T-cell (primary cell): ENCODE measurements at regions not wholly inside any gene's neighbourhood (a gene's known extent, or its start where the extent isn't known, plus 50 kb on each side); places are given as distances from the start of the nearest gene placed in this dataset.
"Not testable (repeated sequence)": the region's sequence is repeated elsewhere in the genome, so short reads cannot be mapped to it uniquely, and the experiment has no call there.

Source experiments
- ATAC-seq, 4 experiments: fragments of 200-7000 bp in 3 of 4; fragments of 150-1000 bp in 1 of 4; cut with Tn5 transposase; replicated peaks in 1 of 4; 1 replicate in 3 of 4; 2 replicates in 1 of 4; pipeline ENCODE4 v1.10.0; 2021; ENCODE audit warnings: moderate library complexity in 3 of 4, mild to moderate bottlenecking in 2 of 4, moderate number of reproducible peaks in 1 of 4
- CTCF ChIA-PET, 2 donors: fragments of 300-600 bp; sonication (Branson Sonifier 250); formaldehyde crosslinking; loops; one replicate each; lab custom pipeline; 2022; ENCODE audit warnings: antibody characterized with exemption in 2 of 2; lab: Charles Lee
- POLR2A ChIA-PET, 2 donors: fragments of 300-600 bp; sonication (Branson Sonifier 250); formaldehyde crosslinking; loops; one replicate each; lab custom pipeline; 2022; ENCODE audit warnings: antibody characterized with exemption in 2 of 2; lab: Charles Lee
- DNase-seq, 35 experiments: peaks; one replicate each; pipeline versions ENCODE4 v3.0.0 to v3.0.0-alpha.2; 2013 to 2023
- H3K27ac ChIP-seq: one replicate; pipeline ENCODE4 v1.5.1; 2013; ENCODE audit warnings: low read length
- H3K27me3 ChIP-seq, 2 experiments: replicated peaks in 1 of 2; 1 replicate in 1 of 2; 2 replicates in 1 of 2; pipeline versions ENCODE4 v1.6.1 to v1.7.0; 2013; ENCODE audit warnings: low read length in 1 of 2, mixed read lengths in 1 of 2; ENCODE audit not compliant: control insufficient read depth in 2 of 2, insufficient read depth in 2 of 2; ENCODE audit errors: extremely low read depth in 1 of 2
- H3K36me3 ChIP-seq, 2 donors: 1 replicate in 1 of 2; 2 replicates in 1 of 2; pipeline versions ENCODE4 v1.6.1 to v1.7.0; 2013; ENCODE audit warnings: low read length in 1 of 2; ENCODE audit not compliant: control insufficient read depth in 2 of 2, insufficient read depth in 1 of 2; ENCODE audit errors: extremely low read depth in 1 of 2
- H3K4me1 ChIP-seq, 2 experiments: 1 replicate in 1 of 2; 2 replicates in 1 of 2; pipeline versions ENCODE4 v1.6.1 to v1.7.0; 2013; ENCODE audit warnings: low read length in 2 of 2, mixed read lengths in 1 of 2; ENCODE audit not compliant: insufficient read depth in 2 of 2, control insufficient read depth in 1 of 2; ENCODE audit errors: extremely low read depth in 1 of 2
- H3K4me3 ChIP-seq, 2 donors: 1 replicate in 1 of 2; 2 replicates in 1 of 2; pipeline versions ENCODE4 v1.5.1 to v1.7.0; 2013; ENCODE audit warnings: mild to moderate bottlenecking in 2 of 2, low read length in 1 of 2, moderate library complexity in 1 of 2; ENCODE audit not compliant: control insufficient read depth in 1 of 2; ENCODE audit errors: extremely low read depth in 1 of 2
- H3K9me3 ChIP-seq: 2 replicates; pipeline ENCODE4 v1.7.0; 2013
- H3K27ac Mint-ChIP-seq, 2 donors: one replicate each; pipeline ENCODE4 v1.8.0; 2020 to 2021; ENCODE audit warnings: mild to moderate bottlenecking in 2 of 2, mixed read lengths in 2 of 2
- H3K27me3 Mint-ChIP-seq, 2 donors: one replicate each; pipeline ENCODE4 v1.8.0; 2021 to 2022; ENCODE audit warnings: mixed read lengths in 2 of 2
- H3K36me3 Mint-ChIP-seq: one replicate; pipeline ENCODE4 v1.8.0; 2021; ENCODE audit warnings: mixed read lengths
- H3K4me1 Mint-ChIP-seq, 3 donors: one replicate each; pipeline ENCODE4 v1.8.0; 2020 to 2022; ENCODE audit warnings: mixed read lengths in 3 of 3, mild to moderate bottlenecking in 1 of 3
- H3K4me3 Mint-ChIP-seq, 3 donors: one replicate each; pipeline ENCODE4 v1.8.0; 2020 to 2022; ENCODE audit warnings: mild to moderate bottlenecking in 3 of 3, mixed read lengths in 3 of 3, moderate library complexity in 3 of 3
- H3K9me3 Mint-ChIP-seq, 3 donors: one replicate each; pipeline ENCODE4 v1.8.0; 2020 to 2022; ENCODE audit warnings: mixed read lengths in 3 of 3
- WGBS: methylation state at CpG from one replicate; pipeline ENCODE4 v1.1.5; 2013; ENCODE audit warnings: missing lambda C conversion rate; ENCODE audit not compliant: insufficient coverage; 5-methylcytosine and 5-hydroxymethylcytosine counted together

GRCh38 chr20:29762620-29763019, 1494.8 kb upstream of the DEFB115 start:
- Histone ChIP-seq H3K4me3 (no peak overlapping the region), H3K4me1 (no peaks in the 10 kb centered on the region), H3K36me3 (no peaks in the 10 kb centered on the region), H3K27ac (no peak overlapping the region), H3K27me3 (no peaks in the 10 kb centered on the region), H3K9me3 (no peaks in the 10 kb centered on the region)
- 43% methylated on average over 15 of the region's 21 CpGs for WGBS
- Mint-ChIP-seq H3K4me1 (no peaks in the 10 kb centered on the region), H3K4me3 (no peak overlapping the region), H3K36me3 (no peaks in the 10 kb centered on the region), H3K27me3 (no peaks in the 10 kb centered on the region), H3K27ac (no peak overlapping the region), H3K9me3 (peaks cover 3 to 16% (median 5%) of the 10 kb centered on the region in 3 donors)
- no peak for DNase-seq
- CTCF ChIA-PET = no interaction called here
- POLR2A ChIA-PET = no interaction called here
- ATAC-seq = no peak

GRCh38 chr20:29763821-29764511, 1493.5 kb upstream of the DEFB115 start:
- H3K4me1 ChIP-seq = no peaks in the 10 kb centered on the region
- no peak overlapping the region for H3K27ac ChIP-seq
- H3K36me3 ChIP-seq = no peaks in the 10 kb centered on the region
- H3K27me3 ChIP-seq = no peaks in the 10 kb centered on the region
- H3K4me3 ChIP-seq = no peak overlapping the region
- DNase-seq (no peak), ATAC-seq (no peak)
- CTCF ChIA-PET = no interaction called here
- H3K9me3 Mint-ChIP-seq = peaks cover 8 to 18% (median 11%) of the 10 kb centered on the region in 3 donors
- 62% methylated on average over 15 of the region's 29 CpGs for WGBS
- no peaks in the 10 kb centered on the region for H3K36me3 Mint-ChIP-seq
- no peaks in the 10 kb centered on the region for H3K9me3 ChIP-seq
- no peaks in the 10 kb centered on the region for H3K4me1 Mint-ChIP-seq
- no peak overlapping the region for H3K4me3 Mint-ChIP-seq
- no peak overlapping the region for H3K27ac Mint-ChIP-seq
- H3K27me3 Mint-ChIP-seq = no peaks in the 10 kb centered on the region
- POLR2A ChIA-PET = no interaction called here

DNA sequence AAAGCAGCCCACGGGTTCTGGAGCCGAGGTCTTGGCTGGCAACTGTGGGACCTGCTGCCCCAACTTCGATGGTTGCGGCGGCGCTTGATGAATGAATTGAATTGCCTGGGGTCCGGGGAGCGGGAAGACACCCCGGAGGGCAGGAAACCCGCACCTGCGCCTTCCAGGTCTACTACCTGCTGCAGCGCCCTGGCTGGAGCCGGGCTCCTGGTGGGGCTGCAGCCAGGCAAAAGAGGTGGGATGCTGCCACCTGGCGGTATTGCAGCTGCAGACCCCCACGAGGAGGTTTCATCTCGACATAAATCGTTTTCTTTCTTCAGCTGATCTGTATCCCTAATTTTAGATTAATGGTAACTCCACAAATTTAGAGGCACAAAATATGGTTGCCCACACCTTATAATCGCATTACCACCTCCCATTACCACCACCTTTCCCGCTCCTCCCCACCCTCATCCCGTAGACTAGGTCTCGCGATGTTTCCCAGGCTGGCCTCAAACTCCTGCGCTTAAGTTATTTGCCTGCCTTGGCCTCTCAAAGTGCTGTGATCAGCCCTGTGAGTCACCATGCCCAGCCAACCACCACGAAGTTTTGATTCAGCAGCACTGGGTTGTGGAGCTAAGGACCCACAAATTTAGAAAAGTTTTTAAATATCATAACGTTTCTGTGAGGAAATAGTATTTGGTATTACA, 1492.4 kb upstream of the DEFB115 start:
- H3K36me3 Mint-ChIP-seq, ATAC-seq, H3K9me3 ChIP-seq, H3K36me3 ChIP-seq, H3K4me1 ChIP-seq, H3K4me3 Mint-ChIP-seq, POLR2A ChIA-PET, H3K27me3 Mint-ChIP-seq, H3K27ac ChIP-seq, CTCF ChIA-PET, H3K4me1 Mint-ChIP-seq, H3K27me3 ChIP-seq, H3K4me3 ChIP-seq, H3K27ac Mint-ChIP-seq: not testable (repeated sequence)
- peaks cover 11 to 16% (median 14%) of the 10 kb centered on the region in 3 donors for H3K9me3 Mint-ChIP-seq
- peak in 9 of 35 experiments; percentile 17 to 51 (median 26) for DNase-seq
- 47% methylated on average over 23 of the region's 25 CpGs for WGBS

DNA sequence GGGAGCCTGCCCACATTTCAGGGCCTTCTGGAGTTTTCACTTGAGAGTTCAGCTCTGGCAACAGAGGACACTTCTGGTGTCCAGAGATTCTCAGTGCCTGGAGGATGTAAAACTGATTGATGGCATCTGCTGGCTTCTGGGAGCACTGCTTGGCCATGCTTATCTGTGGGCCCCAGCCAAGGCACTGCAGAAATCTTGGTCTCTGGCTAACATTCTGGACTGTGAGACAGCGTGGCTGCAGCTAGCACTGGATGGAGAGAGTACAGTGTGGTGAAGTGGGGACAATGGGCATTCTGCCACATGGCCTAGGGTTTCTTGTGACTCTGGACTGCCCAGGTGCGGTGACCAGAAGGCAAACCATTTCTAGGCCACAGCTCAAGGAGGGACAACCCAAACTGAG, 1479.4 kb upstream of the DEFB115 start:
- DNase-seq, H3K36me3 Mint-ChIP-seq, POLR2A ChIA-PET, ATAC-seq, H3K27me3 ChIP-seq, H3K4me3 Mint-ChIP-seq, H3K27ac Mint-ChIP-seq, H3K36me3 ChIP-seq, H3K4me1 Mint-ChIP-seq, H3K4me3 ChIP-seq, H3K27me3 Mint-ChIP-seq, H3K4me1 ChIP-seq, H3K27ac ChIP-seq, H3K9me3 ChIP-seq, CTCF ChIA-PET: not testable (repeated sequence)
- H3K9me3 Mint-ChIP-seq = peaks cover 17 to 32% (median 23%) of the 10 kb centered on the region in 3 donors
- 25% methylated on average over 2 of the region's 2 CpGs for WGBS

GRCh38 chr20:29781217-29781616, 1476.2 kb upstream of the DEFB115 start:
- H3K9me3 ChIP-seq, H3K36me3 ChIP-seq, H3K27ac ChIP-seq, H3K4me3 Mint-ChIP-seq, H3K27ac Mint-ChIP-seq, ATAC-seq, H3K4me3 ChIP-seq, H3K36me3 Mint-ChIP-seq, DNase-seq, H3K4me1 Mint-ChIP-seq, CTCF ChIA-PET, POLR2A ChIA-PET, H3K4me1 ChIP-seq, H3K27me3 ChIP-seq, H3K27me3 Mint-ChIP-seq: not testable (repeated sequence)
- H3K9me3 Mint-ChIP-seq = peaks cover 22 to 31% (median 26%) of the 10 kb centered on the region in 3 donors
- WGBS = 76% methylated on average over 4 of the region's 7 CpGs

DNA sequence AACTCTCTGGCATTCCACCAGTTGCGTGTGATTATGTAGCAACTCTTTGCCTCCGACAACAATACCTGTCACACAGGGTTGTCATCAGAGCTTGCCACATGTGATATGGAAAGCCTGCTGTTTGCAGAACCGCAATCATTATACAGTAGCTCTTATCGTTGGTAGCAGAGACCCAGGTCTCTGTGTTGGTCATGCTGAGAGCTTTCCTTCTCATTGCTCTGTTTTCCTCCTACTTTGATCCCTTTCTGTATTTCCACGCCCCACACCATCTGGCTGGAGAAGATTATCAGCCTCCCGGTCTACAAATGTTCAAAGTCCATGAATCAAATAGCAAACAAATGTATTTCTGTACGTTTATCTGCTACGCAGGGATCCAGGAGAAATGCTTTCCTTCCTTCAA, 1475.6 kb upstream of the DEFB115 start:
- H3K4me3 ChIP-seq, POLR2A ChIA-PET: not testable (repeated sequence)

More for the DNA sequence above, 1475.6 kb upstream of the DEFB115 start:
- H3K36me3 ChIP-seq, DNase-seq, H3K36me3 Mint-ChIP-seq, H3K27ac ChIP-seq, H3K27ac Mint-ChIP-seq, H3K4me1 ChIP-seq, H3K4me3 Mint-ChIP-seq, H3K9me3 ChIP-seq, H3K27me3 ChIP-seq, H3K4me1 Mint-ChIP-seq, H3K27me3 Mint-ChIP-seq, CTCF ChIA-PET, ATAC-seq: not testable (repeated sequence)
- 75% methylated on average over 7 of the region's 8 CpGs for WGBS
- H3K9me3 Mint-ChIP-seq = peaks cover 26 to 33% (median 28%) of the 10 kb centered on the region in 3 donors
